NCI-H526 (cell line): ENCODE measurements at regions not wholly inside any gene's neighbourhood (a gene's known extent, or its start where the extent isn't known, plus 50 kb on each side); places are given as distances from the start of the nearest gene placed in this dataset.

Source experiments
- DNase-seq, 2 experiments: peaks; one replicate each; lab custom pipeline; 2025; lab: John Stamatoyannopoulos, UW

DNA sequence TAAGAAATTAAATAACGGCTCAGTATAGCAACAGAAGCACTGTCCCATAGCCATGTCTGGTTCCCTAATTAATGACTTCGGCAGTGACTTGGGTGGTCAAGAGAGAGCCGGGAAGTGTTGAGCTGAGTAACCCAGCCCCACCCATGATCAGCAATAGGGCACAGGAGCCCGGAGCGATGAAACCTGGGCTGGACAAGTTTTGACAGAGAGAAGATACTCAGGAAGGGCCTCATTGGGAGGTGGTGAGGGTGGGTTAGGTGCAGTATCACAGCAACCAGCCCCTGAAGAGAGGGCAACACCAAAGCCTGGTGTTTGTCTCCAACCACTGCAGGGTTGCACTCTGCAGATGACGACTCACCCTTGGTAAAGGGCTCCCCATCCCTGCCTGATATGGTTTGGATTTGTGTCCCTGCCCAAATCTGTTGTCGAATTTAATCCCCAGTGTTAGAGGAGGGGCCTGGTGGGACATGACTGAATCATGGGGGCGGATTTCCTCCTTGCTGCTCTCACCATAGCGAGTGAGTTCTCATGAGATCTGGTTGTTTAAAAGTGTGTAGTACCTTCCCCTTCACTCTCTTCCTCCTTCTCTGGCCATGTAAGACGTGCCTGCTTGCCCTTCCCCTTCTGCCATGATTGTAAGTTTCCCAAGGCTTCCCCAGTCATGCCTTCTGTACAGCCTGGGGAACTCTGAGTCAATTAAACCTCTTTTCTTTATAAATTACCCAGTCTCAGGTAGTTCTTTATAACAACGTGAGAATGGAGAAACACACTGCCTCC is 124.9 kb upstream of the MED13L start:
- DNase-seq: no peak

DNA sequence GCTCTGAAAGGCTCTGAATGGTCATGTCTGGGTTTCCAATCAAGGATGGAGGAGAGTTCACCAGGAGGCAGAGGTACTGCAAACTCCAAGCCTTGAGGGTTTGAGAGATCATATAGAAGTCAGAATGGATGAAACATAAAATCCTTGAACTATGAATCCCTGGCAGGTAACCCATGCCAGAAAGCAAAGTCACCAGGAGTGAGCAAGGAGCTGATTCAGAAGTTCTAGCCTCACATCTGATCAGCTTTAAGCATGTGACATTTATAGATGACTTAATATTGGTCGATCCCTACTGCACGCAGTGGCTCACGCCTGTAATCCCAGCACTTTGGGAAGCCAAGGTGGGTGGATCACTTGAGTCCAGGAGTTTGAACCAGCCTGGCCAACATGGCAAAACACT is 126.1 kb upstream of the MED13L start:
- no peak for DNase-seq

DNA sequence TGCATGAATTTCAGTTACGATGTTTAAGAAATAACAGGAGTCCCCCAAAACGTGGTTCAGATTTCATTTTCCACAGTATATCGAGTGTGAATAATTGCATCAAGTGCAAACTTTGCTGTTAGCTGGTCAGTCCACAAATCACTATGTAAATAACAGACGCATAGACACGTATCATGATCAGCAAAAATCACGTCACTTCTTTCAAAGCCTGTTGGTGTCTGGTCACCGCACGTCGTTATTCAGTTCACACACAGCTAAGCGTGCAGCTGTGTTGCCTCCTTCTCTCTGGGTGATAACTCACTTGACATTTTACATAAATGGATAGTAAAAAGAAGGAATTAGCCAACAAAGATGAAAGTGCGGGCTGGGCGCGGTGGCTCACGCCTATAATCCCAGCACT is 126.8 kb upstream of the MED13L start:
- DNase-seq: no peak

DNA sequence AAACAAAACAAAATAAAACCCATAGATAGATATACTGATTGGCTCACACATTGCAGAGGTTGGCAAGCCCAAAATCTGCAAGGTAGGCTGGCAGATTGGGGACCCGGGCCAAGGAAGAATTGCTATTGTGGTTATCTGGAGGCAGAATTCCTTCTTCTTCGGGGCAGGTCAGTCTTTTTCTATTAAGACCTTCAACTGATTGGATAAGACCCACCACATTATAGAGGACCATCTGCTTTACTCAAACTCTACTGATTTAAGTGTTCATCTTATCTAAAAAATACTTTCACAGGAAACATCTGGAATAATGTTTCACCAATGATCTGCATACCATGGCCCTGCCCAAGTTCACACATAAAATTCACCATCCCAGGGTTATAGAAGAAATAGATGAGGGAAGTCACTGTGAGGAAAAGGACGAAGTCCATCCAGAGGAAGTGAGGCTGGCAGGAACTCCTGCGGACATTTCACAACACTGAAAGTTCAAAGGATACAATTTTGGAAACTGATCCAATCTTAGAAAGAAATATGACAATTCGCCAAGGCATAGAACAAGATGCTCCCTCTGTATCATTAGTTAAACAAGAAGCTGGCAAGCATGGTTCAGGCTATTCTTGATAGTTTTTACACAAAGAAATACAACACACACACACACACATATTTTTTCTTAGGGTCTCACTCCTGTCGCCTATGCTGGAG is 127.6 kb upstream of the MED13L start:
- no peak for DNase-seq

DNA sequence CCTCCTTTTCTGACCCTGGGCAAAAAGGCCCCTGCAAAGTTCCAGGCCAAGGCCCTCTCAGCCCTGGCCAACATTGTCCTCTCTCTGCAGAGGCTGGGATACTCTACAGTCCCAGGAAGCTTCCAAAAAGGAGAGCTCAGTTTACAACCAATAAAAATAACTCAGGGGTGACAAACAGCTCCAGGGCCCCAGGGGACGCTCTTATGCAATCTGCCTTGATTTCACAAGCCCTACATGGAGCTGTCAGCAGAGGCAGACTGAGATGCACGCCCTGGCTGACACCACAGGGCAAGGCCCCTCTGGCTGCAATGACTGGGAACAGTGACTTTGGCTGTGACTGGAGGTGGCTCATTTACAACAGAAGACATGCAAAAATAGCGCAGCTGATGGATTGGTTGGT is 129.0 kb upstream of the MED13L start:
- peak; percentile 62 to 80 for DNase-seq

DNA sequence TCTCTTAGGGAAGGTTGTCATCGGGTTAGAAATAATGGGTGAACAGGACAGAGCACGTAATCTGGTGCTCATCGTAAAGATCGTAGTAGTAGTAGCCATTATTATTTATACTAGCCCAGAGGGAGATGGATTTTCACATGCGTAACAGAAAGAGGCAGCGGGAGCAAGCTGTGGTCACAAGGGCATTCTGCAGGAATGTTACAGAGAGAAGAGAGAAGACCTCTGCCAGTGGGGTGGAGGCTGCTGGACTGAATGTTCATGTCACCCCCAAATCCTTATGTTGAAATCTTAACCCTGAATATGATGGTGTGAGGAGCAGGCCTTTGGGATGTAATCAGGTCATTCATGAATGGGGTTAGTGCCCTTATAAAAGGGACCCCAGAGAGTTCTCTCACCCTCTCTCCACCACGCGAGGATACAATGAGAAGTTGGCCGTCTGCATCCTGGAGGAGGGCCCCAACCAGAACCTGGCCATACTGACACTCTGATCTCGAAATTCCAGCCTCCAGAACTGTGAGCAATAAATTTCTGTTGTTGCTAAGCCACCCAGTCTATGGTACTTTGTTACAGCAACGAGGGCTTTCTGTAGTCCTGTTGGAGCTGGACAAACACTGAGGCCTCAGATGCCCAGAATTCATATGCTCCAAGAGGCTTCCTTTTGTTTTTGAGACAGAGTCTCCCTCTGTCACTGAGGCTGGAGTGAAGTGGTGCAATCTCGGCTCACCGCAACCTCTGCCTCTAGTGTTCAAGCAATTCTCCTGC is 131.2 kb upstream of the MED13L start:
- DNase-seq: no peak

DNA sequence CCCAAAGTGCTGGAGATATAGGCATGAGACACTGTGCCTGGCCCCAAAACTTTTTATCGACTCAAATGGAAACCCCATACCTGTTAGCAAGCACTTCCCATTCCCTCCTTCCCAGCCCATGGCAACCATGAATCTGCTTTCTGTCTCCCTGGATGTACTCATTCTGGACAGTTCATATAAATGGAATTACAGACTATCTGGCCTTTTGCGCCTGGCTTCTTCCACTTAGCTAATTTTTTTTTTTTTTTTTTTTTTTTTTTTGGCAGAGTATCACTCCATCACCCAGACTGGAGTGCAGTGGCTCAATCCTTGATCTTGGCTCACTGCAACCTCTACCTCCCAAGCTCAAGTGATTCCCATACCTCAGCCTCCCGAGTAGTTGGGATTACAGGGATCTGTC is 134.5 kb upstream of the MED13L start:
- DNase-seq: no peak

DNA sequence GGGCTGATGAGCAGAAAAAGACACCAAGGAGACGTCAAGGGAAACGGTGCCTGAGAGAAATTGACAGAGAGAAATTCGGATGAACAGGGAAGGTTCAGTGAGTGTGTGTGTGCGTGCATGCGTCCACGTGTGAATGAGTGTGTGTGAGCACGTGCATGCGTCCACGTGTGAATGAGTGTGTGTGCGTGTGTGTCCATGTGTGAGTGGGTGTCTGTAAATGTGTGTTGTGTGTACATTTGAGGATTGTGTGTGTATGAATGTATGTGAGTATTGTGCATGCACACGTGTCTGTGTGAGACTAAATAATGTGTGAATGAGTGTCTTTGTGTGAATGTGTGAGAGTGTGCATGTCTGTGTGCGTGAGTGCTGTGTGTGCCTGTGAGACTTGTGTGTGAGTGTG is 137.4 kb upstream of the MED13L start:
- no peak for DNase-seq

DNA sequence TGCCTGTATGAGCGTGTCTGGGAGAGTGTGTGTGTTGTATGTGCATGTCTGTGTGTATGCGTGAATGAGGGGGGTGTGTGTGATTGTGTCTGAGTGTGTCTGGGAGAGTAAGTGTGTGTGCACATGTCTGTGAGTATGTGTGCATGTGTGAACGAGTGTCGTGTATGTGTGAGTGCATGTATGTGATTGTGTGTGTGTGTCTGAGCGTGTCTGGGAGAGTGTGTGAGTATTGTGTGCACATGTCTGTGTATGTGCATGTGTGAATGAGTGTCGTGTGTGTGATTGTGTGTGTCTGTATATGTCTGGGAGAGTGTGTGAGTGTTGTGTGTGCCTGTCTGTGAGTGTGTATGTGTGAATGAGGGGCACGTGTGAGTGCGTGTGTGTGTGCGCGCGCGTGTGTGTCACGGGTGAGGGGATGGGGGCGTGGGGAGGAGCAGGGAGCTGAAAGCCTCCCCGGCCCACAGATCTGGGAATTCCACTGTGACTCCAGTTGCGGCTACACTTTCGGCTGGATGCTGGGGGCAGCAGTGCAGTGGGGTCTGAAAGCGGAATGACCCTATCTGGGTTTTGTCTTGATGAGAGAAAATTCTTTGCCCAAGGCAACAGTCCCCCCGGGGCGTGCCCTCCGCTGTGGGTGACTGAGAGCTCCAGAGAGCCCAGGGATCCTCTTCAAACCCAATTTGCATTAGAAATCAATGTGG is 138.1 kb upstream of the MED13L start:
- no peak for DNase-seq

DNA sequence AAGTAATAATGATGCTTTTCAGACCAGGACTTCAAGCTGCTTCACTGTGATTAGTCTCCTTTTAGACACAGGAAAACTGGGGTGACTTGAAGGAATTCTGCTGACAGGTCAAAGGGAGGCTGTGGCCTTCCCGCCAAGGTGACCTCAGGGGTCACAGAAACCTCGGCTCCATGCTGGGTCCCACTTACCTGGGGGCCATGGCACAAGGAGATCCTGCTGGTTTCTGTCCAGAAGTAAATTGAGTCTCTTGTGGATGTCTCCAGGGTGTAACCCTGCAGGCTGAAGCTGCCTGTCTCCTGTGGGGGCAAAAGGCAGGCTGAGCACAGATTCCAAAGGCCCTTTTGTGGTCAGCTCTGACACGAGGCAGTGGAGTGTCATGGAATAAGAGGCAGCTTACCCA is 138.7 kb upstream of the MED13L start:
- no peak for DNase-seq

DNA sequence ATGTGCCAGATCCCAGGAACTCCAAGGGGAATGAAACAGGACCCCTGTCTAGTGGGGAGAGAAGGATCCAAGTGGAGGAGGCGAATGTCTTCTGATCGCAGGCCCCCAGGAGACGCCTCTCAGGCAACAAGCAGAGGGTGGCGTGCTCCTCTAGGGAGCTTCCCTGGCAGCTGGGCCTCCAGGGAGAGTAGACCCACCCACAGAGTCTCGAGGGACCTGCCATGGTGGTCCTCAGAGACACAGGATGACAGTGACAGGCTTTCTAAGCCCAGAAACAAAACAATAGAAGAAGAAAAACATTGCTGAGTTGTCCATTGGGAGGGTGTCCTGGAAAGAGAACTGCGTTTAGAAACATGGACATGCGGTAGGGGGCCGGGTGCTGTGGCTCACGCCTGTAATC is 140.6 kb upstream of the MAP1LC3B2 start:
- DNase-seq: no peak

DNA sequence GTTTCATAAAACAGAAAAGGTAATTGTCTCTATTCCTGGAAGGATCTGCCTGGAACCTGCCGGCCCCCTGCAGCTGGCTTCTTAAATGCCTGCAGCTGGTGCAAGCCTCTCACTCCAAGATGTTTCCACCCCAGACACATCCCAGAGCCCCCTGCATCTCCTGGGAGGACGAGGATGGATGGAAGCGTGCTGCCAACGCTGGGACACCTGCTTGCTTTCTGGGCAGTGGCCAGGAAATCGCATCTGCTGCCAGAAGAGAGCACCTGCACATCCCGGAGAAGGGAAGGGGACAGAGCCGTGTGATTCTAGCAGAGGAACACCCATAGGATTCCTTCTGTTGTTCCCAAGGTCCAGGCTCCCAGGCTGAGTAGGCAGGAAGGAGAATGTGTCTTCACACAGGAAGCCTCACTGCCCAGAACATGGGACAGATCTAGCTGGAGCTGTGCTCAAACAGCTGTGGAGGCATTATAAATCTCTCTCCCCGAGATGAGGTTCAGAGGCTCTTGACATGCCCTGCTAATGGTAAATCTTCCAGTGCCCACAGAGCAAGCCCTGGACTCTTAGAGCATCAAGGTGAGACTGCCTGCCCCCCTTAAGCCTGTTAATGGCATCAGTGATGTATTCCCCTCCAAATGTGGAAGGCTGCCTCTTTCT is 138.8 kb upstream of the MAP1LC3B2 start:
- DNase-seq: peak in 1 of 2 experiments; percentile 48

DNA sequence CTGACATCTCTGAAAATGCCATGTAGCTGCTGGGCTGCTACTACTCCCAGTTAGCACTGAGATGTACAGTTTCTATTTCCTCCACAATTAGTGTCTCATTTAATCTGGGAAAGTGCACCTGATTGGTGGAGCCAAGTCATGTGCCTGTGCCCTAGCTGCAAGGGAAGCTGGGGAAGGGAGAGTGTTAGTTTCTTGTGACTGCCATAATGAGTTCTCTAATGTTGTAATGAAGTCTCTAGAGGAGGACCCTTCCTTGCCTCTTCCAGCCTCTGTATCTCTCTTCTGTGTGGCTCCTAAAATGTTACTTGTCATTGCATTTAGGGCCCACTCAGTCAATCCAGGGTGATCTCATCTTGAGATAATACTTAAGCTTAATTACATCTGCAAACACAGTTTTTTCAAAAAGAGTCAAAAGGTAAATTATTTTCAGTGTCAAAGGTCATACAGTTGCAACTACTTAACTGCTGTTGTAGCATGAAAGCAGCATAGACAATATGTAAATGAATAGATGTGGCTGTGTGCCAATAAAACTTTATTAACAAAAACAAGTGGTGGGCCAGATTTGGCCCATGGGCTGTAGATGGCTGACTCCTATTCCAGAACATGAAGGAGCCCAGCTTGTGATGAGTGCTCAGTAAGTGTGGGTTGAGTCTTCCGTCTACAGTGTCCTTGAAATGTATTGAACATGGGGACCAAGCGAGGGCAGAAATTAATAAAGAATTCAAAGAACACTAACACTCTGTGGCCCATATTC is 137.2 kb upstream of the MAP1LC3B2 start:
- DNase-seq: no peak

DNA sequence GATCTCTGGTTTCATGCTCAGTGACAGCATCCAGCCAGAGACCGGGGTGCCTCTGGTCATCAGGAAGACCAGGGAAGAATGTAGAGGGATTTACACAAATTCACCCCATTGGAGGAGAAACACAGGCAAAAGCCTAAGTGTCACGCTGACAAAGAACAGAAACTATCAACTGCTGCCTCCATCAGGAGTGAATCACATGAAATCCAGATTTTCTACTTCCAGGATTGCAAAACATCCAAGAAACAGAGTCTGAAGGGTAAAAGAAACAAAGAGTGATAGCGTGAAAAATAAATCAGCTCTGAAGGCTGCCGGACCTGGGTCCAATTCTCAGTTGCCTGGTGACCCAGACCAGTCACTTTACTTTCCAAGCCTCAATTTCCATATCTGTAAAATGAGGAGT is 136.1 kb upstream of the MAP1LC3B2 start:
- DNase-seq: no peak

DNA sequence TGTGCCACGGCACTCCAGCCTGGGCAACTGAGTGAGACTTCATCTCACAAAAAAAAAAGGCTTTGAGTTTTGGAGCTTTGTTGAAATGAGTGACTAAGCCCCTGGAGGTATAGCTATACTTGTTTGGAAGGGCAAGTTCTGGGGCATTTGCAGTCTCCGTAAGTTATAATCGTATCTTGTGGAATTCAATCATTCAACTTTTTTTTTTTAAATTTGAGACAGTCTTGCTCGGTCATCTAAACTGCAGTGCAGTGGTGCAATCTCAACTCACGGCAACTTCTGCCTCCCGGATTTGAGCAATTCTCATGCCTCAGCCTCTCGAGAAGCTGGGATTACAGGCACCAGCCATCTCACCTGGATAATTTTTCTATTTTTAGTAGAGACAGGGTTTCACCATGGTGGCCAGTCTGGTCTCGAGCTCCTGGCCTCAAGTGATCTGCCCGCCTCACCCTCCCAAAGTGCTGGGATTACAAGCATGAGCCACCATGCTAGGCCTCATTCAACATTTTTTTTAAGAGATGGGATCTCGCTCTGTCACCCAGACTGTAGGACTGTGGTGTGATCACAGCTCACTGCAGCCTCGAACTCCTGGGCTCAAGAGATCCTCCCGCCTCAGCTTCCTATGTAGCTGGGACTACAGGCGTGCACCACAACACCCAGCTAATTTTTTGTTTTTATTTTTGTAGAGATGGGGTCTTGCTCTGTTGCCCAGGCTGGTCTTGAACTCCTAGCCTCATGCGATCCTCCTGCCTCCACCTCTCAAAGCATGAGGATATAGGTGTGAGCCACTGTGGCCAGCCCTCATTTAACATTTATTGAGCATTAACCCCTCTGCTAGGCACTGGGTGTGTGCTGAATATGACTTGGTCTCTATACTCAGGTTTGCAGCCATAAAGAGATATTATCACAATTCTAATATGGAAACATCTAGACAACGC is 133.7 kb upstream of the MAP1LC3B2 start:
- no peak for DNase-seq

DNA sequence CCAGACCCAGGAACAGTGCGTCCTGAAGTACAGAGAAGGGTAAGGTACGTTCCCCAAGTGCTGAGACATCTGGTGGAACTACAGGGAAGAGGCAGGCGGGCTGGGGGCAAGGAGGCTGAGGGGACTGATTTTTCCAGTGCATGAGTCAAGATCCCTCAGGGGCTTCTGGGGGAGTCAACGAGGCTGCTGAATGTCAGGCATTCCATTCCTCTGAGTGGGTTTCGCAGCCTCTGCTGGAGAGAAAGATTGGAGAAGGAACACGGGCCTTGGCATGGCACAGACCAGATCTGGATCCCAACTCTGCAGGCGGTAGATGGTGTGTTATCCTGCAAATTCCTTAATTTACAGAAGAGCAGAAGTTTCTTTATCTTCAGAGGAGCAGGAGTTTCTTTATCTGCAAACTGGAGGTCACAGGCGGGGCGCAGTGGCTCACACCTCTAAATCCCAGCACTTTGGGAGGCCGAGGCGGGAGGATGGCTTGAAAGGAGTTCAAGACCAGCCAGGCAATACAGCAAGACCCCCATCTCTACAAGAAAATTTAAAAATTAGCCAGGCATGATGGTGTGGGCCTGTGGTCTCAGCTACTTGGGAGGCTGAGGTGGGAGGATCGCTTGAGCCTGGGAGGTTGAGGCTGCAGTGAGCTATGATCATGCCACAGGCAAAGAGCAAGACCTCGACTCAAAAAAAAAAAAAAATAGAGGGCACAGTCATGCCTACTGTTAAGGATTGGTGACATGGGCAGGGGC is 132.6 kb upstream of the MAP1LC3B2 start:
- DNase-seq: no peak

DNA sequence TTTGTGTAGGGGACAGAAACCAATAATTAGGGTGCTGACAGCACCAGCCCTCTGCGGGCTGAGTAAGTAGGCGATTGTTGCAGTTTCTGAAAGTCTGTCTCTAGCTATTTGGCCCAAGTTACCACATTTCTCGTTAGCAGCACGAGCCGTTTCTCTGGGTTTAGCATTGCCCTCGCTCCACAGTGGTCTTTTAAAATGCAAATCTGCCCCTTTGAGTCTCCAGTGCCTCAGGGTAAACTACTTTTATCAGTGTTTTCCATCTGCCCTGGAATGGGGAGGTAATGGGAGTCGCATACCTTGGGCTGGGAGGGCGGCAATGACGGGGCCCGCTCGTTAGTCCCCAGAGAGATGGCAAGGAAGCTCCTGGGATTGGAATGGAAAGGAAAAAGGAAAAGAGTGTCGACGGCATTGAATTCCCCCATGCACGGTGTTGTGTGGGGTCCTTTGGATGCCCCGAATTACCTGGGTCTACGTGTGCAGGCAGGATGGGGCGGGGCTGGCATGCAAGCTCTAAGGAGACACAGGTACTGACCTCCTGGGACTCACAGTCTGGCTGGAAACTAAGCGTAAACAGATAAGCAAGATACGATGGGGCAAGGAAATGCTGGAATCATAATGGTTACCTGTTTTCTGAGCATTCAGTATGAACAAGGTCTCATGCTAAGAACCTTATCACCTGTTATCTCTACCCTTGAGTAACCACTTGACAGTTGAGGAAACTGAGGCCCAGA is 131.8 kb upstream of the MAP1LC3B2 start:
- peak; percentile 90 for DNase-seq

DNA sequence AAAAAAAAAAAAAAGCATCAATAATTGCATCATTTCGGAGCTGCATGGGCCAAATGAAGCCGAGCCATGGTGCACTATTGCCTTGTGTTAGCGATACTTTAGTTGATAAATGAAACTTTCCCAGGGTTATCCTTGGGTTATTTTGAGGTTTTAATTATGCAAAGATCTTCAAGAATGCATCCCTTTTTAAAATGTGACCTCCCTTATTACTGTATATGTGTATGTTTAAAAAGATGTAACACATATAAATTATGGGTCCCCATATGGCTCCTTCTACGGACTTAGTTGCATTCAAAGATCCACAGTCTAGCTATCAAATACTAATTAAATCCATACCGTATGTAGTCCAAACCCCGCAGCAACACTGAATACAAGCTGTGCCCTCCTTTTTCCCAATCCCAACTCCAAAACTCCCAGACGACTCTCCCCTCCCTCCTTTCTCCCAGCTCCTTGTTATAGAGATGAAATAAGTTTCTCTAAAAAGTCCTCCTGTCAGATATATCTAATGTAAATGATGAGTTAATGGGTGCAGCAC is 129.3 kb upstream of the MAP1LC3B2 start:
- no peak for DNase-seq
